ENCODE measurements at regions not wholly inside any gene's neighbourhood (a gene's known extent, or its start where the extent isn't known, plus 50 kb on each side); places are given as distances from the start of the nearest gene placed in this dataset.

GRCh38 chr12:72219937-72220336 lies 52.2 kb upstream of the TRHDE start:
- Histone ChIP-seq H3K4me3 (no peak overlapping the region), H3K27ac (no peak overlapping the region), H3K27me3 (no peaks in the 10 kb centered on the region), H3K36me3 (no peaks in the 10 kb centered on the region), H3K9me3 (ENCODE audit: low read depth) (no peaks in the 10 kb centered on the region), H3K4me1 (ENCODE audit: low read depth) (peaks cover 6% of the 10 kb centered on the region)
- DNase-seq (ENCODE audit: low read depth in 1 of 2, low spot score in 1 of 2), result no peak
- TF ChIP-seq CTCF (IDR thresholded peaks at IDR 0.05; ENCODE audit: low read depth, low read length), result no peak

Data from cardiac muscle cell (in vitro differentiated cells and primary cell).